Erythroblast (primary cell): ENCODE measurements at regions not wholly inside any gene's neighbourhood (a gene's known extent, or its start where the extent isn't known, plus 50 kb on each side); places are given as distances from the start of the nearest gene placed in this dataset.

ENCODE experiments used
- GATA1 ChIP-seq: IDR thresholded peaks from 2 replicates; pipeline ENCODE4 v1.6.1; 2011; ENCODE audit warnings: low read depth, mild to moderate bottlenecking, control low read depth, low read length, moderate library complexity
- POLR2A ChIP-seq: IDR thresholded peaks from 2 replicates; pipeline ENCODE4 v1.6.1; 2011; ENCODE audit warnings: mild to moderate bottlenecking, low read length

DNA sequence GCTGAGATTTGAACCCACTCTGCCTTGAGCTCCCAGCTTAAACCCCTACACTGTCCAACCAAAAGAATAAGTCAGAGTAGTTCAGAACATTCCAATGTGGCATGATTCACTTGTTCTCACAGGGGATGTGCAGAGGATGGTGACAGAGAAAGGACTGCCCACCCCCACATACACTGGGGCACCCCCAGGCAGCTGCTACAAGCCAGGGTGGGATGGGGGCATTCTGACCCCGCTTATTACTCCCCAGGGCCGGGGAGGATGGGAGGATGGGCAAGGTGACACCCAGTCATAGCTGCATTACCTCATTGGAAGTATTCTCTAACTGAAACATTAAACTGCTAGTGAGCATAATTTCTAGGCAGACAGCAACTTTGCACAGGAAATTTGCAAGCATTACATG is 126.0 kb upstream of the PRR20G start:
- TF ChIP-seq POLR2A (no peak), GATA1 (no peak)
